ENCODE measurements at regions not wholly inside any gene's neighbourhood (a gene's known extent, or its start where the extent isn't known, plus 50 kb on each side); places are given as distances from the start of the nearest gene placed in this dataset.

GRCh38 chr4:72827968-72828367 is 241.5 kb downstream of the COX18 start:
- Histone ChIP-seq H3K9ac (ENCODE audit: low read length) (no peak overlapping the region), H3K4me1 (ENCODE audit: control insufficient read depth in 1 of 2, insufficient read depth in 2 of 2, low read length in 2 of 2) (no peaks in the 10 kb centered on the region), H4K20me1 (ENCODE audit: insufficient read depth) (no peaks in the 10 kb centered on the region), H3K27ac (ENCODE audit: low read depth, low read length) (no peak overlapping the region), H3K9me2 (ENCODE audit: insufficient read depth) (no peaks in the 10 kb centered on the region), H3K79me2 (ENCODE audit: insufficient read depth, low read length) (no peaks in the 10 kb centered on the region), H3K36me3 (ENCODE audit: control insufficient read depth in 1 of 2, insufficient read depth in 2 of 2, low read length in 2 of 2) (no peaks in the 10 kb centered on the region), H3K4me3 (replicated peaks in 1 of 2; ENCODE audit: low read depth in 1 of 2, low read length in 2 of 2) (no peak overlapping the region), H3K27me3 (ENCODE audit: insufficient read depth, low read length) (no peaks in the 10 kb centered on the region), H3K9me3 (ENCODE audit: control insufficient read depth in 1 of 2, insufficient read depth in 1 of 2, low read depth in 1 of 2, low read length in 2 of 2) (no peaks in the 10 kb centered on the region), H3K4me2 (ENCODE audit: low read length) (no peak overlapping the region), H2AFZ (ENCODE audit: low read depth, low read length, poor library complexity, severe bottlenecking) (no peak overlapping the region)
- intact Hi-C loops (cut with micrococcal nuclease), result no loop called here
- ChIA-PET CTCF (no interaction called here), POLR2A (no interaction called here), RAD21 (ENCODE audit: low non-redundant PET in 1 of 2, low total read pairs in 2 of 2, uncharacterized antibody in 2 of 2, unreplicated experiment in 2 of 2) (no interaction called here)
- ATAC-seq, result no peak
- TF ChIP-seq CBX3 (IDR thresholded peaks at IDR 0.05; ENCODE audit: low read depth) (no peak), RAD21 (IDR thresholded peaks at IDR 0.05; ENCODE audit: low read depth) (no peak), CEBPB (IDR thresholded peaks at IDR 0.05; ENCODE audit: low read depth) (no peak), SIN3A (IDR thresholded peaks at IDR 0.05; ENCODE audit: low read depth) (no peak), POLR2AphosphoS5 (IDR thresholded peaks at IDR 0.05; ENCODE audit: low read depth, low read length) (no peak), JUND (IDR thresholded peaks at IDR 0.05) (no peak), EZH2phosphoT487 (IDR thresholded peaks at IDR 0.05; ENCODE audit: borderline replicate concordance) (no peak), ZBTB33 (IDR thresholded peaks at IDR 0.05; ENCODE audit: extremely low read depth, insufficient replicate concordance, low read length) (no peak), ZNF274 (IDR thresholded peaks at IDR 0.05; ENCODE audit: low read depth, low read length) (no peak), SRF (IDR thresholded peaks at IDR 0.05; ENCODE audit: low read depth) (no peak), FOSL1 (IDR thresholded peaks at IDR 0.05; ENCODE audit: low read depth) (no peak)
- TF ChIP-seq, protein P1, sequence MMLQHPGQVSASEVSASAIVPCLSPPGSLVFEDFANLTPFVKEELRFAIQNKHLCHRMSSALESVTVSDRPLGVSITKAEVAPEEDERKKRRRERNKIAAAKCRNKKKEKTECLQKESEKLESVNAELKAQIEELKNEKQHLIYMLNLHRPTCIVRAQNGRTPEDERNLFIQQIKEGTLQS (IDR thresholded peaks at IDR 0.05), result no peak
- TF ChIP-seq, protein P2, sequence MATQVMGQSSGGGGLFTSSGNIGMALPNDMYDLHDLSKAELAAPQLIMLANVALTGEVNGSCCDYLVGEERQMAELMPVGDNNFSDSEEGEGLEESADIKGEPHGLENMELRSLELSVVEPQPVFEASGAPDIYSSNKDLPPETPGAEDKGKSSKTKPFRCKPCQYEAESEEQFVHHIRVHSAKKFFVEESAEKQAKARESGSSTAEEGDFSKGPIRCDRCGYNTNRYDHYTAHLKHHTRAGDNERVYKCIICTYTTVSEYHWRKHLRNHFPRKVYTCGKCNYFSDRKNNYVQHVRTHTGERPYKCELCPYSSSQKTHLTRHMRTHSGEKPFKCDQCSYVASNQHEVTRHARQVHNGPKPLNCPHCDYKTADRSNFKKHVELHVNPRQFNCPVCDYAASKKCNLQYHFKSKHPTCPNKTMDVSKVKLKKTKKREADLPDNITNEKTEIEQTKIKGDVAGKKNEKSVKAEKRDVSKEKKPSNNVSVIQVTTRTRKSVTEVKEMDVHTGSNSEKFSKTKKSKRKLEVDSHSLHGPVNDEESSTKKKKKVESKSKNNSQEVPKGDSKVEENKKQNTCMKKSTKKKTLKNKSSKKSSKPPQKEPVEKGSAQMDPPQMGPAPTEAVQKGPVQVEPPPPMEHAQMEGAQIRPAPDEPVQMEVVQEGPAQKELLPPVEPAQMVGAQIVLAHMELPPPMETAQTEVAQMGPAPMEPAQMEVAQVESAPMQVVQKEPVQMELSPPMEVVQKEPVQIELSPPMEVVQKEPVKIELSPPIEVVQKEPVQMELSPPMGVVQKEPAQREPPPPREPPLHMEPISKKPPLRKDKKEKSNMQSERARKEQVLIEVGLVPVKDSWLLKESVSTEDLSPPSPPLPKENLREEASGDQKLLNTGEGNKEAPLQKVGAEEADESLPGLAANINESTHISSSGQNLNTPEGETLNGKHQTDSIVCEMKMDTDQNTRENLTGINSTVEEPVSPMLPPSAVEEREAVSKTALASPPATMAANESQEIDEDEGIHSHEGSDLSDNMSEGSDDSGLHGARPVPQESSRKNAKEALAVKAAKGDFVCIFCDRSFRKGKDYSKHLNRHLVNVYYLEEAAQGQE (IDR thresholded peaks at IDR 0.05; ENCODE audit: low read depth), result no peak
- DNase-seq (ENCODE audit: low read depth, low spot score), result no peak
- no TSS peak for BruUV-seq (replicated peaks)

All from HCT116 (cell line).